OCI-M2 (cell line): ENCODE measurements at regions not wholly inside any gene's neighbourhood (a gene's known extent, or its start where the extent isn't known, plus 50 kb on each side); places are given as distances from the start of the nearest gene placed in this dataset.

Experiments used
- DNase-seq: peaks from one replicate; lab custom pipeline; 2025; ENCODE audit not compliant: unreplicated experiment; lab: John Stamatoyannopoulos, UW

- DNase-seq: no peak
Observed at GRCh38 chr6:113125626-113126025, 731.5 kb upstream of the MARCKS start.

GRCh38 chr6:113127786-113128419, 729.2 kb upstream of the MARCKS start:
- DNase-seq: no peak

GRCh38 chr6:113128661-113129060, 728.5 kb upstream of the MARCKS start:
- no peak for DNase-seq

GRCh38 chr6:113129991-113130390, 727.2 kb upstream of the MARCKS start:
- no peak for DNase-seq

GRCh38 chr6:113137426-113137825, 719.7 kb upstream of the MARCKS start:
- DNase-seq: no peak

- DNase-seq: no peak
Observed at GRCh38 chr6:113140721-113141120, 716.4 kb upstream of the MARCKS start.

GRCh38 chr6:113141901-113142300, 715.2 kb upstream of the MARCKS start:
- no peak for DNase-seq

- DNase-seq: no peak
Observed at GRCh38 chr6:113142671-113143174, 714.4 kb upstream of the MARCKS start.

- DNase-seq: no peak
Observed at GRCh38 chr6:113143206-113143605, 713.9 kb upstream of the MARCKS start.

- no peak for DNase-seq
Observed at GRCh38 chr6:113144117-113144516, 713.0 kb upstream of the MARCKS start.

GRCh38 chr6:113146878-113147277, 710.3 kb upstream of the MARCKS start:
- peak; percentile 25 for DNase-seq

GRCh38 chr6:113147544-113147943, 709.6 kb upstream of the MARCKS start:
- no peak for DNase-seq

GRCh38 chr6:113148566-113148965, 708.6 kb upstream of the MARCKS start:
- DNase-seq: no peak

- no peak for DNase-seq
Observed at GRCh38 chr6:113149511-113149910, 707.6 kb upstream of the MARCKS start.

- no peak for DNase-seq
Observed at GRCh38 chr6:113160306-113161017, 696.7 kb upstream of the MARCKS start.

- no peak for DNase-seq
Observed at GRCh38 chr6:113161018-113161315, 696.2 kb upstream of the MARCKS start.

- DNase-seq: no peak
Observed at GRCh38 chr6:113162739-113163138, 694.4 kb upstream of the MARCKS start.

- no peak for DNase-seq
Observed at GRCh38 chr6:113168057-113168456, 689.1 kb upstream of the MARCKS start.

GRCh38 chr6:113169484-113169883, 687.7 kb upstream of the MARCKS start:
- no peak for DNase-seq

GRCh38 chr6:113170454-113170853, 686.7 kb upstream of the MARCKS start:
- no peak for DNase-seq

- no peak for DNase-seq
Observed at GRCh38 chr6:113171882-113172281, 685.3 kb upstream of the MARCKS start.

GRCh38 chr6:113172531-113172966, 684.6 kb upstream of the MARCKS start:
- no peak for DNase-seq

GRCh38 chr6:113178349-113178748, 678.8 kb upstream of the MARCKS start:
- no peak for DNase-seq
